ENCODE measurements at regions not wholly inside any gene's neighbourhood (a gene's known extent, or its start where the extent isn't known, plus 50 kb on each side); places are given as distances from the start of the nearest gene placed in this dataset.

DNA sequence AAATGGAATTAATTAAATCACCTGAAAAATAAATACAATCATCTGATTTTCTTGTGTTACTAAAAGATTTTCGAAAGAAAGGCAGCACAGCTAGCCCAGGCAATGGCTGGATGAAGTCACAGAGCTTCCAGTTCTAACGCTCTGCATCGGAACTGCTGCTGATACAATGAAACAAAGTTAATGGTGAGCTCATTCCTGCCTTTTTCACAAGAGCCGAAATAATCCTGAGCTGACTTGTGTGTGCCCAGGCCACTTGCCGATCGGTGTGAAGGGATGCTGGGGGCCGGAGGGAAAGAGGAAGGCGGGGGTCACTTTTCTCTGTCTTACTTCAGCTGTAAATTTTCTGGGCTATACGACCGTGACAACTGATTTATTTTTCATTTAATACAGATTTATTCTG lies 149.5 kb downstream of the INO80D start:
- TF ChIP-seq, protein P1, sequence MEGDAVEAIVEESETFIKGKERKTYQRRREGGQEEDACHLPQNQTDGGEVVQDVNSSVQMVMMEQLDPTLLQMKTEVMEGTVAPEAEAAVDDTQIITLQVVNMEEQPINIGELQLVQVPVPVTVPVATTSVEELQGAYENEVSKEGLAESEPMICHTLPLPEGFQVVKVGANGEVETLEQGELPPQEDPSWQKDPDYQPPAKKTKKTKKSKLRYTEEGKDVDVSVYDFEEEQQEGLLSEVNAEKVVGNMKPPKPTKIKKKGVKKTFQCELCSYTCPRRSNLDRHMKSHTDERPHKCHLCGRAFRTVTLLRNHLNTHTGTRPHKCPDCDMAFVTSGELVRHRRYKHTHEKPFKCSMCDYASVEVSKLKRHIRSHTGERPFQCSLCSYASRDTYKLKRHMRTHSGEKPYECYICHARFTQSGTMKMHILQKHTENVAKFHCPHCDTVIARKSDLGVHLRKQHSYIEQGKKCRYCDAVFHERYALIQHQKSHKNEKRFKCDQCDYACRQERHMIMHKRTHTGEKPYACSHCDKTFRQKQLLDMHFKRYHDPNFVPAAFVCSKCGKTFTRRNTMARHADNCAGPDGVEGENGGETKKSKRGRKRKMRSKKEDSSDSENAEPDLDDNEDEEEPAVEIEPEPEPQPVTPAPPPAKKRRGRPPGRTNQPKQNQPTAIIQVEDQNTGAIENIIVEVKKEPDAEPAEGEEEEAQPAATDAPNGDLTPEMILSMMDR (IDR thresholded peaks at IDR 0.05) = no peak
- TF ChIP-seq POLR2AphosphoS5 (IDR thresholded peaks at IDR 0.05) = no peak
- TF ChIP-seq POLR2A (IDR thresholded peaks at IDR 0.05) = no peak
